Epidermal melanocyte (primary cell): ENCODE measurements at regions not wholly inside any gene's neighbourhood (a gene's known extent, or its start where the extent isn't known, plus 50 kb on each side); places are given as distances from the start of the nearest gene placed in this dataset.
A peak's percentile ranks its signal among the peaks of the same experiment; 100 is the strongest.

Source experiments
- DNase-seq: peaks from one replicate; pipeline ENCODE4 v3.0.0; 2011; ENCODE audit warnings: low spot score; ENCODE audit not compliant: insufficient read length

- DNase-seq, result no peak
Measured at GRCh38 chr3:182671541-182671940, 121.8 kb upstream of the ATP11B start.

GRCh38 chr3:182671942-182672341 is 121.4 kb upstream of the ATP11B start:
- no peak for DNase-seq

DNA sequence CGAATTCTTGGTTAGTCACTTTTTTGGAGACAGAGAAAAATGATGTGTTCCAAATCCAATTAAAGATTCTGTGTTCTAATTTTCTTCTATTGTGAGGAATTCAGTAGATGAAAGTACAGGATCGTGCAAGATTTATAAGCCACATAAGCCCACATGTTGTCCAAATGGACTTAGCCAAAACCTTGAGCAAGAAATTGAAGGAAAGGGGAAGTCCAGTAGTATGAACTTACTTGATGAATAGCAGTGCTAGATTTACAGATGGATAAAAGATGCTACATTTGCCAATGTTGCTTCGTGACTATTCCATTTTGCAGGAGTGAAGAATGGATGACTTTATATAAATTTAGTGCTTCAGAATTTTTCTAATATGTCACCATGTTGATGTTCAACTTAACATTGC is 120.0 kb upstream of the ATP11B start:
- no peak for DNase-seq

DNA sequence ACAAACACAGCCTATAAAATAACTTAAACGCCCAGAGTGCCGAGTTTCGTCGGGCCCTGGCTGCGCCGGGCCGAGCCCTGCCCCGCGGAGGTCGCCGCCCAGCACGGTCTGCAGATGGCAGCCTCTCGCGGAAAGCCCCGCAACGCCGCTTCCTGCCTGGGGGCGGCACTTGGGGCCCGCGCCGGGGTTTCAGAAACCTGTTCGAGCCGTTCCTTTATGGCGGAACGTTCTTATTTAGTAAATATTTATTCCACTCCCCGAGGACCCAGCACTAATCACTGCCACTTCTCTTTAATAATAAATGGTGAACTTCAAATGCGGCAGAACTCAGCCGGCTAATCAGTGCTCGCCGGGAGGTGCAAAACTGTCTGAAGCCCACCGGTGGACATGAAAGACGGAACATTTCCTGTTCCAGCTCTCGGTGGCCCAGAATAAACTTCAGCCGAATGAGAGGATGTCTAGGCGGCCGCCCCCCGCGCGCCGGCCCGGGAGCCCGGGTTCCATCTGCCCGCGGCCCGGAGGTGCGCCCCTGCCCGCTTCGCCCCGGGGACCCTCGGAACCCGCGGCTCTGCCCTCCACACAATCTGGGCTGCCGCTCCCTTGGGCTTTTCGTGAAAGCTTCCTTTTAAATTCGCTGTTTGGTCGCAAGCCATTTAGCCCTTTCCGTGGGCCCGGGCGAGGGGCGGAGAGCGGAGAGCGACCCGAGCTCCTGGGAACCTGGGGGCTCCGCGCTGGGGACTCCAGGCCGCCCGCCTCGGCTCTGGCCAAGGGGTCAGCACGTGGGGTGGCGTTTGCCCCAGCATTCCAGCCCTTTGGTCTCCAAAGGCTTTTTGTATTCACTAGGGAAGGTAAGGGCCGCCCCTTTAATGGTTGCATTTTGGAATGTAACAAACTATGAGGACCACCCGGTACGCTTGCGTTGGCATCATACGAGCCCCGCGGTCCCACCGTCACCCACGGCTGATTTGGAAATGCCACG is 110.8 kb upstream of the ATP11B start:
- DNase-seq, result no peak

DNA sequence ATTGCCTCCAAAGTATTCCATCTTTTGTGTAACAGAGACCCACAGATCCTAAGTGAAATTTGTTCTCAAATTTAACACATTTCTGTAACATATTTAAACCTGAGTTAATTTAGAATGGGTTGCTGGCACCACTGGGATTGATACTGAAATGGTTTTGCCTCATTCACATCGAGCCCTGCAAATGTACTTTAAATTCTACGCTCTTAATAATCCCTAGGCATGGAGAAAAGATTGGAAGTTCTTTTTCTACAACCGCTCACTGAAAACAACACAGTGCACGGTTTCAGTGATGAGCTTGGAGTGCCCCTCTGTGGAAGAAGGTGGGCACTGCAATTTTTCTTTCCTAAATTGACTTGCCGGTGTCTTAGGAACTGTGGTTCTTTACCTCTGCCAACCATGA is 109.9 kb upstream of the ATP11B start:
- peak; percentile 88 for DNase-seq

- no peak for DNase-seq
Measured at GRCh38 chr3:182683858-182684257, 109.4 kb upstream of the ATP11B start.

- no peak for DNase-seq
Measured at GRCh38 chr3:182686033-182686886, 107.0 kb upstream of the ATP11B start.

DNA sequence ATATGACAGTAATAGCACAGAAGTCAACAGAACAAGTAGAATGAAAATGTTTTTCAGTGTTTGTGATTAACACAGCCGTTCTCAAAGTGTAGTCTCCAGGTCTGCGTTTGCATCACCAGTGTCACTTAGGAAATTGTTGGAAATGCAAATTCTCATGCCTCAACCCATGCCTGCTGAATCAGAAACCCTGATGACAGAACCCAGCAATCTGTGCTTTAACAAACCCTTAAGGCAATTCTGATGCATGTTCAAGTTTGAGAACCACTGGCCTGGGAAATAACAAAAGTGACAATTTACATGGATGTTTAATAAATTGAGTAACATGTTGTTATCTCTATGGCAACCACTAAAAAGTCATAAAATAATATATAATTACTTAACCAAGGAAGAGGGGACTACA is 103.1 kb upstream of the ATP11B start:
- DNase-seq, result no peak

DNA sequence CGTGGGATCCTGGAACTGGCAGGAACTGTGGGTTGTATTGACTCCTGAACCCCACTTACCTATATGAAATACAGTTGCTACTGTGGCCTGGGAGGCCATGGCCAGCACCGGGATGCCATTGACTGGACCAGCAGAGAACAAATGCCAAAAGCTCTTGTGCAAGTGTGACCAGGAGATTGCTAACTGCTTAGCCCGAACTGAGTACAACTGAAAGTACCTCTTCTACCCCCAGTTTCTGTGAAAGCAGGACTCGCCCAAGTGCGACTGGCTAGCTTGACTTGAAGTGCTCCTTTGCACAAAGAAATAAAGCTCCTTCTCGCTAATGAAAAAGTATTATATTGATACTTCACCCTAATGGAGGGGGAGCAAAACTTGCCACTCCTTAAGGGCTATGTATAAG is 101.3 kb upstream of the ATP11B start:
- DNase-seq, result no peak

GRCh38 chr3:182692695-182693094 is 100.6 kb upstream of the ATP11B start:
- DNase-seq, result no peak

DNA sequence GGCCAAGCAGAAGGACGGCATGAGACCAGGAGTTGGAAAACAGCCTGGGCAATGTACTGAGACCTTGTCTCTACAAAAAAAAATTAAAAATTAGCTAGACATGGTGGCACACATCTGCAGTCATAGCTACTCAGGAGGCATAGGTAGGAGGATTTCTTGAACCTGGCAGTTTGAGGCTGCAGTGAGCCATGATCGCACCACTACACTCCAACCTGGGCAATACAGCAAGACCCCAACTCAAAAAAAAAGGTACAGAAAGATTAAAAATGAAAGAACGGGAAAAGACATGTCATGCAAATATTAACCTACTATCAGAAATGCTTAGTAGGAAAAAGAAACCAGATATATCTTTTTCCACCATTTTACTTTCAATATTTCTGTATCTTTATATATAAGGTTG is 99.6 kb upstream of the ATP11B start:
- no peak for DNase-seq

- DNase-seq, result no peak
Measured at GRCh38 chr3:182696916-182697315, 96.4 kb upstream of the ATP11B start.

DNA sequence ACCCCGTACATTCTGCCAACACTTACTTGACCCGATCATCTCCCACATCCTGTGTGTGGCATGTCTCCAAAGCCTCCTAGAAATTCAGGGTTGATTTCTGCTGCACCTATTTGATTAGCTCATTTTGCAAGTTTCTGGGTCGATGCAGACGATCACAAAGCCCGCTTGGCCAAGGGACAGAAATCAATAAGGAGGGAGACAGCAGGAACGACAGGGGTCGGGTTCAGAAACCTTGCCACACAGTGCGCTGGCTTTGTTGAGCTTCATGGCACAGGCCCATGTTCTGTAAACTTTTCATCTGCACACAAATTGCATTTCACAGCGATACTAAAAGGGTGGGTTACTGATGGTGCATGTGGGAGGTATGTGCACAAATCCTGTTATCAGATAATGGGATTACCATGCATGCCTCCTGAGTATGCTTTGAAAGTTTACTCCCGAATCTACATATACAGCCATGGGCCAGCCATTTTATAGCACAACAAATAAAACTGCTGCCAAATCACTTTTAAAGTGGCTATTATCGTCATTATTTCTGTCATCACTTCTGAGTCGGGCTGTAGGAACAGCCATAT is 95.9 kb upstream of the ATP11B start:
- no peak for DNase-seq

GRCh38 chr3:182698078-182698477 is 95.2 kb upstream of the ATP11B start:
- DNase-seq, result no peak

DNA sequence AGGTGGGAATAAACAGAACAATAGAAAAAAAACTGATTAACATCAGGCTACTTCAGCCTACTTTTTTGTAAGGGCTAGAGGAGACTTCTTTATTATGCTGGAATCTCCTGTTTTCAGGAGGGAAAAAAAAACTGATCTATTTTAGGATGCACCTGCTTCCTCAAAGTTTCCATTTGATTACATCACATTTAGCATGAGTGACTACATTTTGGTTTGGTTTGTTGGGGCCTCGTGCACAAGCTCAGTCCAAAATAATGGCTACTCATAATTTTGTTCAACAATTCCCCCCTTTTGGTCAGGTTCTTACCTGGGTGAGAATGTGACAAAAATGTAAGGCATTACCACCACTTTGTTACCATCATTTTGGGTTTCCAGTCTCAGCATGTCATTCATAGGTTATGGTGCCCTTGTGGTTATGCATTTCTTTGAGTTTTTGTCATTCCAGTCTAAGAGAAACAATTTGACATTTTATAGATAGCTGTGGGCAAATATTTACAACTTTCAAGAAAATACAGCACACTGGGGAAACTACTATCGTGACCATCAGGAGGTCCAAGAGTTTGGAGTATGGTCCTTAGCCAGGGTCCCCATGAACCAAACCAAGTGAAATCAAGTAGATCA is 93.6 kb upstream of the ATP11B start:
- DNase-seq, result no peak

DNA sequence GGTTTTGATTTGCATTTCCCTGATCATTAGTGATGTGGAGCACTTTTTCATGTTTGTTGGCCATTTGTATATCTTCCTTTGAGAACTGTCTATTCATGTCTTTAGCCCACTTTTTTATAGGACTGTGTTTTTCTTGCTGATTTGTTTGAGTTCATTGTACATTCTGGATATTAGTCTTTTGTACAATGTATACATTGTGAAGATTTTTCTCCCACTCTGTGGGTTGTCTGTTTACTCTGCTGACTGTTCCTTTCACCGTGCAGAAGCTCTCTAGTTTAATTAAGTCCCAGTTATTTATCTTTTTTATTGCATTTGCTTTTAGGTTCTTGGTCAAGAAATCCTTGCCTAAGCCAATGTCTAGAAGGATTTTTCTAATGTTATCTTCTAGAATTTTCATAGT is 91.1 kb upstream of the ATP11B start:
- no peak for DNase-seq

- no peak for DNase-seq
Measured at GRCh38 chr3:182703233-182703632, 90.1 kb upstream of the ATP11B start.

DNA sequence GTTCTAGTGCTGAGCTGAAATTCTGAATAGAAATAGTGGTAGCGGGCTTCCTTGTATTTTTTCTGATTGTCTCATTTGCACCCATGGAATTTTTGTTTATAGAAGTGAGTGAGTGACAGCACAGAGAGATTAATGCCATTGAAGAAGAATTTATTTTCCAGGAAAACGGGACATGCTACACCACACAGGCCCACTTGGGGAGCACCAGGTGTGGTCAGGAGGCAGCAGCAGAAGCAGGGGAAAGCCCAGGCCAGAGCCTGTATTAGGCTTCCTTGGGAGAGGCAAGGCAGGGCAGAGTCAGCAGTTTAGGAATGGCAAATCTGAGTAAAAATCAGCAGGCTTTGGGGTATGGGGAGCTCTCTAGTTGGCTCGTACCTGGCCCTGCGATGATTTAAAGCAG is 88.4 kb upstream of the ATP11B start:
- DNase-seq, result no peak

- no peak for DNase-seq
Measured at GRCh38 chr3:182708810-182709209, 84.5 kb upstream of the ATP11B start.

GRCh38 chr3:182709306-182709705 is 84.0 kb upstream of the ATP11B start:
- no peak for DNase-seq

DNA sequence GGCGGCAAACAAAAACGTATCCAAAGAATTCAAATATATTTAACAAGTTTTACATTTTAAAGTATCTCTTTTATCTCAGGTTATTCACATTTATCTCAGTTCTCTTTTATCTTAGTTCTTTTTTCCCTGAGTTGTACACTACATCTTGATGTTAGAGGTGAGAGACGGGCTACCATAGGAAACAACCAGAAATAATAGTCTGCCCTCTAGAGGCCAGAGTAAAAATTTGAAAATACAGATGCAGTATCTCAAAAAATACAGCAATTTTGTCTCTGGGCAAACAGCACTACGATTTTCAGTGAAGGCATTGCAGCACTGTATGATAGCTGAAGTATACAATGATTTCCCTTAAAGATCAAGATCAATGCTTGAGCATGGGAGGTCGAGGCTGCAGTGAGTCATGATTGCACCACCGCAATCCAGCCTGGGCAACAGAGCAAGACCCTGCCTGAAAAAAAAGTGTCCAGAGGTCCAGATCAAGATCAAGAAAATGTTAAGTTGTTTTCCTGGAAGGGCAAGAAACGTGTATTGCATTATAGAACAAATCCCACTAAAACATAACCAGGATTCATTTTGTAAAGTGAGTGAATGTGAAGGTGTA is 82.6 kb upstream of the ATP11B start:
- DNase-seq, result peak; percentile 29
